Effector memory CD4-positive, alpha-beta T cell (primary cell): ENCODE measurements at regions not wholly inside any gene's neighbourhood (a gene's known extent, or its start where the extent isn't known, plus 50 kb on each side); places are given as distances from the start of the nearest gene placed in this dataset.
"Not testable (repeated sequence)": the region's sequence is repeated elsewhere in the genome, so short reads cannot be mapped to it uniquely, and the experiment has no call there.

ENCODE experiments used
- DNase-seq, 3 donors: peaks; one replicate each; pipeline ENCODE4 v3.0.0-alpha.2; 2020
- H3K27ac ChIP-seq: 2 replicates; pipeline ENCODE4 v1.7.0; 2013; ENCODE audit warnings: mild to moderate bottlenecking, low read length, moderate library complexity; ENCODE audit not compliant: insufficient read depth, poor library complexity, severe bottlenecking
- H3K27me3 ChIP-seq: replicated peaks from 2 replicates; pipeline ENCODE4 v1.7.0; 2013; ENCODE audit warnings: mild to moderate bottlenecking, low read length; ENCODE audit not compliant: insufficient read depth, control insufficient read depth, poor library complexity, severe bottlenecking
- H3K36me3 ChIP-seq: 2 replicates; pipeline ENCODE4 v1.7.0; 2013; ENCODE audit warnings: mild to moderate bottlenecking, low read length, moderate library complexity; ENCODE audit not compliant: control insufficient read depth, insufficient read depth
- H3K4me1 ChIP-seq: 2 replicates; pipeline ENCODE4 v1.7.0; 2013; ENCODE audit warnings: low read length, mild to moderate bottlenecking; ENCODE audit not compliant: control insufficient read depth, insufficient read depth, poor library complexity, severe bottlenecking
- H3K4me3 ChIP-seq: 2 replicates; pipeline ENCODE4 v1.7.0; 2013; ENCODE audit warnings: low read length, low read depth, mild to moderate bottlenecking; ENCODE audit not compliant: insufficient read depth, poor library complexity, severe bottlenecking
- H3K9me3 ChIP-seq: 2 replicates; pipeline ENCODE4 v1.7.0; 2013; ENCODE audit warnings: mild to moderate bottlenecking, low read length, moderate library complexity; ENCODE audit not compliant: control insufficient read depth

DNA sequence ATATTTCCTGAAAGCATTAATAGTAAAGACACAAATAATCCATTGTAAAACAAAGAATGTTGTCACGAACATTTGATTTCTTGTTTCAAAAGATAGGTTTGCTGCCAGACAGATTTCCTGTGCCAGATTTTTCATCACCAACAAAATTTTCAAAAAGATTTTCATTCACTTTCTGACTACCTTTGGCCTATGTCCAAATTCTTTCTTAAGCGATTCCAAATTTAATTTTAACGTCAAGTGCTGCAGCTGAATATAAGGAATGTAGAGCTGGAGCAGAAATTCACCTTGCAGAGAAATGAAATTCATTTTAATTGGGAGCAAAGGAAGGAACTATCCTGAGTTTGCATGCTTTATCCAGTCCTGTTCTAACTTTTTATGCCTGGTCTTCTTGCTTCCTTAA is 277.4 kb downstream of the CCER1 start:
- DNase-seq = no peak
- Histone ChIP-seq H3K4me3 (no peak overlapping the region), H3K9me3 (no peaks in the 10 kb centered on the region), H3K4me1 (no peaks in the 10 kb centered on the region), H3K27me3 (no peaks in the 10 kb centered on the region), H3K27ac (no peak overlapping the region), H3K36me3 (no peaks in the 10 kb centered on the region)

DNA sequence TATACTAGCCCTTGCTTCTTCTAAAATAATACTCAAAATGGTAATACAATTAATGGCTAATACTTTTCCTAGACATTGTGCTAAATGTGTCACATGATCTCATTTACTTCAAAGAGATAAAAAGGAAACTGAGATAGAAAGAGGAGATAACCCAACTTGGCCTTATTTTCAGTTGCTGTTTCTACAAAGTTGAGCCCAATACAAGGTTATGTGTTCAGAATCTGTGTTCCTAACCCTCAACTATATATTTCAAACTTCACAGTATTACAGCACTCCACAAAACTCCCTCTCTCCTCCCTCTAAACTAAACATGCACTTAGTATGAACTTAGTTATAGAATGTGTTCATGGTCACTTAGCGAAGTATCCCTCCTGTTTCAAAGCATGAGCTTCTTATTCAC is 277.9 kb downstream of the CCER1 start:
- Histone ChIP-seq H3K27ac (no peak overlapping the region), H3K4me1 (no peaks in the 10 kb centered on the region), H3K36me3 (no peaks in the 10 kb centered on the region), H3K4me3 (no peak overlapping the region), H3K9me3 (no peaks in the 10 kb centered on the region), H3K27me3 (no peaks in the 10 kb centered on the region)
- DNase-seq = no peak

DNA sequence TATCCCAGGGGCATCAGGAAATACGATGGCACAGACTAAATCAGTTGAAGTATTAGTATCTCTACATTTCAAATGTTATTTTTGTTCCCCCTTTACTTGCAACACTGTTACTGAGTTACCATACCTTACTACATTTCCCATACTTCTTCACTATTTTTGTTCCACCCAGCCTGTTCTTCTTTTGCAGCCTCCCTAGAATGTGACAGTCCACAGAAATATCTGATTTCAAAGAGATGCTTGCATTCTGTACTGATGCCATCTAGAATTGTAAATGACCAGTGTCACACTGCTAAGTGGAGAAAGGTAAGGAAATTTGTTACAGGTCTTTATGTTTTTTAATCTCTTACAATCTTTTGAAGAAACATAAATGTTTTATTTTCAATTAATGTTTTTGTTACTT is 279.9 kb downstream of the CCER1 start:
- no peak for DNase-seq
- Histone ChIP-seq H3K4me3 (no peak overlapping the region), H3K4me1 (no peaks in the 10 kb centered on the region), H3K36me3 (no peaks in the 10 kb centered on the region), H3K27ac (no peak overlapping the region), H3K9me3 (no peaks in the 10 kb centered on the region), H3K27me3 (no peaks in the 10 kb centered on the region)

DNA sequence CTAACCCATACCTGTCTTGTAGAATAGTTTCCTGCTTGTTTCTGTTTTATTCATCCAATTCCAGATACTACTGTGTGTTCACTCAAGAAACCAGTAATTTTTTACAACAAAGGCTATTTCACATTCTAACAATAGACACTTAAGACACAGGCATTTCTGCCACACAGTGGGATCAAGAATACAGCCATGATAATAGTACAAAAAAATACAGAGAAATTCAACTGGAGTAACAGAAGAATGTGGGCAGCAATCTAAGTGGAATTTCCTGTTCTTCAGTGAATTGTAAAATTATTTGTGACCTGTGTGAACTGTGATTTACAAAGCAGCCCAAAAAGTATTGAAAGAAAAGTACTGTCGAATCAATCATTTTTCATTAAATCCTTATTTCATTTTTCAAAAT is 282.9 kb downstream of the CCER1 start:
- no peak overlapping the region for H3K4me3 ChIP-seq
- no peak for DNase-seq
- H3K4me1 ChIP-seq = no peaks in the 10 kb centered on the region
- H3K27ac ChIP-seq = no peak overlapping the region
- H3K27me3 ChIP-seq = no peaks in the 10 kb centered on the region
- no peaks in the 10 kb centered on the region for H3K9me3 ChIP-seq
- H3K36me3 ChIP-seq = no peaks in the 10 kb centered on the region

DNA sequence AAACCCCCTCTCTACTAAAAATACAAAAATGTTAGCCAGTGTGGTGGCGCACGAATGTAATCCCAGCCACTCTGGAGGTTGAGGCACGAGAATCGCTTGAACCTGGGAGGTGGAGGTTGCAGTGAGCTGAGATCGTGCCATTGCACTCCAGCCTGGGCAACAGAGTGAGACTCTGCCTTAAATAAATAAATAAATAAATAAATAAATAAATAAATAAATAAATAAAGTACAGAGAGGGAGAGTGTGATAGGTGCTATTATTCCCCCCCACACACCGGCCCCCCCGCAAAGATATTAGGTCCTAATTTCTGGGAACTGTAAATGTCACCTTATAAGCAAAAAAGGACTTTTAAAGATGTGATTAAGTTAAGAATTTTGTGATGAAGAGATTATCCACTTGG is 291.0 kb downstream of the CCER1 start:
- H3K36me3 ChIP-seq, DNase-seq, H3K27me3 ChIP-seq, H3K4me3 ChIP-seq, H3K9me3 ChIP-seq, H3K4me1 ChIP-seq, H3K27ac ChIP-seq: not testable (repeated sequence)

DNA sequence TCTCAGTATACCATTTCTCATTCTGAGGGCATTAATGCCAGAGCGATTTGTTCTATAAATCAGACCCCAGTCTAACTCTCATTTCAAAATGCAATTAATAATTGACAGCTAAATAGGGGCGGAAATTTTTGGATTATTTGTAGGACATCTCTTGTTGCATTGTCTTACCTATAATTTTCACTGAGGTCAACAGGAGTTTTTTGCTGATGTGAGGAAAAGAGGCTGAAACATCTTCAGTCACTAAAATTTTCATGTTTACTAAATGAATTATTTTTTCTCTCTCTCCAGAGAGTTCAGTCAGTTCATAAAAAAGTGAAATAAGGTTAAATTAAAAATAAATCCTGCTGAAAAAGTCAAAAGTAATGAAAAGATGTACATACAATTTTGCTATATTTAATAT is 295.9 kb downstream of the CCER1 start:
- Histone ChIP-seq H3K9me3 (no peaks in the 10 kb centered on the region), H3K4me1 (no peaks in the 10 kb centered on the region), H3K4me3 (no peak overlapping the region), H3K27ac (no peak overlapping the region), H3K36me3 (no peaks in the 10 kb centered on the region), H3K27me3 (no peaks in the 10 kb centered on the region)
- DNase-seq = no peak

DNA sequence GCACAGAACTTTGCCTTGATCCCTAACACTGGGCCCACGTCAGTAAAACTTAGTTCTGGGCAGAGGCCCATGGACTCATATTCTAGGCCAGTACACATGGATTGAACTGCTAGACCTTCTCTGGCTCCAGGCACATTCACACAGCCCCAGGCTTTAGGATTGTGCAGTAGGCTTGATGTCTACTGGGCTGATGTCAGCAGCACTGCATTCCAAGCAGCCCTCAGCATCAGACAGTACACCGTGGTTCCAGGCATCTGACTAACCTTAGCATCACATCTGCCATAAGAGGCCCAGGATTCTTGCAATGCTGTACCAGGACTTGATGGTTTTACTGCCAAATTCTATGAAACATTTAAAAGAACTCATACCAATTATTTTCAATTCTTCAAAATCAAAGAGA is 301.9 kb downstream of the CCER1 start:
- Histone ChIP-seq H3K4me3 (no peak overlapping the region), H3K27ac (no peak overlapping the region), H3K9me3 (no peaks in the 10 kb centered on the region), H3K36me3 (no peaks in the 10 kb centered on the region), H3K4me1 (no peaks in the 10 kb centered on the region), H3K27me3 (no peaks in the 10 kb centered on the region)
- no peak for DNase-seq

DNA sequence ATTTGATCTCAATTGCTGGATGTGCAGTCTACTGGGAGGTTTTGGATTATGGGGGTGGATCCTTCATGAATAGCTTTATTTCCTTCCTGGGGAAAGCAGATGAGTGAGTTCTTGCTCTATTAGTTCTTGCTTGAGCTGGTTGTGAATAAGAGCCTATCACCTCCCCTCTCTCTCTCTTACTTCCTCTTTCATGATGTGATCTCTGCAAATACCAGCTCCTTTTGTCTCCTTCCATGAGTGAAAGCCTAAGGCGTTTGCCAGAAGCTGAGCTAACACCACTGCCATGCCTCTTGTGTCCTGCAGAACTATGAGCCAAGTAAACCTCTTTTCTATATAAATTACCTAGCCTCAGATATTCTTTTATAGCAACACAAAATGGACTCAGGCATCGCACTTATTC is 302.7 kb downstream of the CCER1 start:
- no peak overlapping the region for H3K27ac ChIP-seq
- no peaks in the 10 kb centered on the region for H3K4me1 ChIP-seq
- no peak overlapping the region for H3K4me3 ChIP-seq
- no peak for DNase-seq
- no peaks in the 10 kb centered on the region for H3K36me3 ChIP-seq
- H3K27me3 ChIP-seq = no peaks in the 10 kb centered on the region
- H3K9me3 ChIP-seq = no peaks in the 10 kb centered on the region

DNA sequence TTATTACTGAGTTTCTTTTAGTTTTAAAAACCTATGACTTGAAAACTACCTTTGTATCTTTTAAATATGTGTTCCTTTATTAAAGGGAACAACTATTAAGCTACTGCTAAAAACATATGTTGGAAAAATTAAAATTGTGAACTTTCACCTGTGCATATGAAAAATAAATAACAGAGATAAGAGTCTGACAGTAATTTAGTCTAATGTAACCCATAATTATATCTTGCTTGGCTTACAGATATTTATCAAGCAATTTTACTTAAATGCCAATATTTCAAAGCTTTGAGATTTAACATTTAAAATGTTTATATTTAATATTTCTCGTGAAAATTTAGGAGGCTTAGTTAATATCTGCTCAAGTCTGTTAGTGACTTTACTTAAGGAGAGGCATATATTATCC is 309.8 kb downstream of the CCER1 start:
- Histone ChIP-seq H3K27ac (no peak overlapping the region), H3K27me3 (no peaks in the 10 kb centered on the region), H3K4me1 (no peaks in the 10 kb centered on the region), H3K9me3 (no peaks in the 10 kb centered on the region), H3K36me3 (no peaks in the 10 kb centered on the region), H3K4me3 (no peak overlapping the region)
- no peak for DNase-seq

DNA sequence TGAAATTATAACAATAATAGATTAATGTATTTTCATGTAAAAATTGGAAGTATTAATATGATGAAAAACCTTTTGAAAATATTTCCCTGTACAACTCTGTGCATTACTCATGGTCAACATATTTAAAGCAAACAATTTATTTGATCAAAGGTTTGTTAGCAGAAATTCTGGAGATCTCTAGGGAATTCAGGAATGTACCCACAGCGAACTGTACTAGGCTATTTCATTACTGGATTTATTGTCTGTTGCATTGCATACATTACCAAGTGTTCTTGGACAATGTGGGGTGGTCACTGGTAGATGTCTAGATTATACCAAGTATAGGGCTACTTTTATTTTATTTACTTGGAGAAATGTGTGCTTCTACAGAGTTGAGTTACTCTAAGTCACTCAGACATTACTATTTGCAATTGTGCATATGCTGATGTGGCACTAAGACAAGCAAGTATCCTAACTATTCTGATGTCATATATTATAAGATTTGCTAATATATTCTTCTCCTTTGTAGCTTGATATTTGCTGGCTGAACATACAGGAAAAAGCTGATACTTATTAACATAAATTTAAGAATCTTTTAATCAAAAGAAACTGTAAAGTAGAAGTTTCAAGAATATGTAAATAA is 323.3 kb downstream of the CCER1 start:
- H3K27me3 ChIP-seq = no peaks in the 10 kb centered on the region

DNA sequence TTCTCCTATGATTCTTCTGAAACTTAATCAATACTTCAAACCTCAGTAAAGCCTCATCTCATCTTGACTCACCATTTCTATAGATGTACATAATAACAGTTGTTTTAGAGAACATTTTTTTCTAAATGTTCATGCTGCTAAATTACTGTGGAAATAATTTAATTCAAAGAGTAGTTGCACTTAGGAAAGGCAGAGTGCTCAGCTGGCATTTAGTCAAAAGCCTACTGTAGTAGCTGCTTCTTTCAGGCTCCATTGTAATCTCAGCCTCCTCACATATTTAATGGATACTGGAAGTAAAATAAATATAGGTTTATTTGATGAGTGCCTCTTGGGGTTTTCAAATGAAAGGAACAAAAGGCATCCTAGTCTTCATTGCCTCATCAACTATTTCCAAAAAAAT is 325.0 kb downstream of the CCER1 start:
- Histone ChIP-seq H3K9me3 (no peaks in the 10 kb centered on the region), H3K4me1 (no peaks in the 10 kb centered on the region), H3K27me3 (no peaks in the 10 kb centered on the region), H3K4me3 (no peak overlapping the region), H3K36me3 (no peaks in the 10 kb centered on the region), H3K27ac (no peak overlapping the region)
- no peak for DNase-seq

More for the DNA sequence above, 323.3 kb downstream of the CCER1 start:
- H3K36me3 ChIP-seq = no peaks in the 10 kb centered on the region
- H3K4me1 ChIP-seq = no peaks in the 10 kb centered on the region
- H3K27ac ChIP-seq = no peak overlapping the region
- no peak overlapping the region for H3K4me3 ChIP-seq
- no peak for DNase-seq
- H3K9me3 ChIP-seq = no peaks in the 10 kb centered on the region
